DOHH2 (cell line): ENCODE measurements at regions not wholly inside any gene's neighbourhood (a gene's known extent, or its start where the extent isn't known, plus 50 kb on each side); places are given as distances from the start of the nearest gene placed in this dataset.

Source experiments
- H3F3A ChIP-seq: fragments of 200-600 bp; sonication (generic), shearing (Covaris generic); 2 replicates; pipeline ENCODE4 v1.6.0; 2016; ENCODE audit warnings: antibody characterized with exemption, mild to moderate bottlenecking; ENCODE audit not compliant: control insufficient read depth, insufficient read depth
- H3K27ac ChIP-seq: fragments of 200-600 bp; sonication (generic); 2 replicates; pipeline ENCODE4 v1.5.1; 2014; ENCODE audit warnings: low read depth, mild to moderate bottlenecking, low read length, moderate library complexity
- H3K27me3 ChIP-seq: fragments of 200-600 bp; sonication (generic); 2 replicates; pipeline ENCODE4 v1.6.1; 2014; ENCODE audit warnings: mild to moderate bottlenecking, low read length, mixed read lengths; ENCODE audit not compliant: control insufficient read depth
- H3K36me3 ChIP-seq: fragments of 200-600 bp; sonication (generic); 2 replicates; pipeline ENCODE4 v1.6.1; 2014; ENCODE audit warnings: mild to moderate bottlenecking, low read length, moderate library complexity, mixed read lengths; ENCODE audit not compliant: control insufficient read depth
- H3K4me1 ChIP-seq: fragments of 200-600 bp; sonication (generic); 2 replicates; pipeline ENCODE4 v1.6.1; 2014; ENCODE audit warnings: mild to moderate bottlenecking, low read length, mixed read lengths; ENCODE audit not compliant: control insufficient read depth
- H3K4me2 ChIP-seq: fragments of 200-600 bp; sonication (generic); 2 replicates; pipeline ENCODE4 v1.6.0; 2014; ENCODE audit warnings: mild to moderate bottlenecking, low read length, moderate library complexity
- H3K4me3 ChIP-seq: fragments of 200-600 bp; sonication (generic); 2 replicates; pipeline ENCODE4 v1.5.1; 2014; ENCODE audit warnings: mild to moderate bottlenecking, low read length, mixed read lengths
- H3K79me2 ChIP-seq: fragments of 200-600 bp; sonication (generic); 2 replicates; pipeline ENCODE4 v1.6.1; 2014; ENCODE audit warnings: mild to moderate bottlenecking, low read length, mixed read lengths; ENCODE audit not compliant: control insufficient read depth
- H3K9me2 ChIP-seq: fragments of 200-600 bp; sonication (generic); replicated peaks from 2 replicates; pipeline ENCODE4 v1.6.1; 2014; ENCODE audit warnings: mild to moderate bottlenecking, low read length, mixed read lengths; ENCODE audit not compliant: control insufficient read depth
- H3K9me3 ChIP-seq: fragments of 200-600 bp; sonication (generic); 2 replicates; pipeline ENCODE4 v1.6.1; 2014; ENCODE audit warnings: antibody characterized with exemption, low read length, mixed read lengths; ENCODE audit not compliant: control insufficient read depth, insufficient read depth
- H4K20me1 ChIP-seq: fragments of 200-600 bp; sonication (generic); 2 replicates; pipeline ENCODE4 v1.6.0; 2014; ENCODE audit warnings: low read depth, mild to moderate bottlenecking, antibody characterized with exemption, low read length, moderate library complexity; ENCODE audit not compliant: control insufficient read depth, insufficient read depth
- CTCF ChIP-seq: fragments of 200-600 bp; sonication (generic); IDR thresholded peaks from one replicate; pipeline ENCODE4 v1.5.1; 2014; ENCODE audit warnings: antibody characterized with exemption, mild to moderate bottlenecking, low read depth, low read length; ENCODE audit not compliant: poor library complexity, severe bottlenecking
- EZH2phosphoT487 ChIP-seq: fragments of 200-600 bp; sonication (generic); IDR thresholded peaks from 2 replicates; pipeline ENCODE4 v1.6.1; 2017; ENCODE audit warnings: borderline replicate concordance, mild to moderate bottlenecking, antibody characterized with exemption, low read length, moderate library complexity, mixed read lengths

- Histone ChIP-seq H4K20me1 (no peaks in the 10 kb centered on the region), H3K4me2 (no peak overlapping the region), H3F3A (no peaks in the 10 kb centered on the region), H3K9me2 (no peaks in the 10 kb centered on the region), H3K27ac (no peak overlapping the region), H3K36me3 (no peaks in the 10 kb centered on the region), H3K4me1 (no peaks in the 10 kb centered on the region), H3K79me2 (no peaks in the 10 kb centered on the region), H3K27me3 (no peaks in the 10 kb centered on the region), H3K9me3 (no peaks in the 10 kb centered on the region), H3K4me3 (no peak overlapping the region)
- no peak for TF ChIP-seq CTCF
These were observed 268.1 kb downstream of the LAS1L start for GRCh38 chrX:65266482-65266881.

- Histone ChIP-seq H3K36me3 (no peaks in the 10 kb centered on the region), H3K27me3 (no peaks in the 10 kb centered on the region), H4K20me1 (no peaks in the 10 kb centered on the region), H3K4me2 (no peak overlapping the region), H3K4me1 (no peaks in the 10 kb centered on the region), H3F3A (no peaks in the 10 kb centered on the region), H3K27ac (no peak overlapping the region), H3K9me3 (no peaks in the 10 kb centered on the region), H3K4me3 (no peak overlapping the region), H3K9me2 (no peaks in the 10 kb centered on the region), H3K79me2 (no peaks in the 10 kb centered on the region)
- no peak for TF ChIP-seq CTCF
- TF ChIP-seq EZH2phosphoT487, result no peak
These were observed 277.6 kb upstream of the ZC4H2 start for GRCh38 chrX:65253817-65254216.

- H3K36me3 ChIP-seq, result no peaks in the 10 kb centered on the region
- no peaks in the 10 kb centered on the region for H3K4me1 ChIP-seq
- H3K27me3 ChIP-seq, result no peaks in the 10 kb centered on the region
- no peaks in the 10 kb centered on the region for H3F3A ChIP-seq
- no peak for TF ChIP-seq EZH2phosphoT487
- no peak for TF ChIP-seq CTCF
- H3K4me2 ChIP-seq, result no peak overlapping the region
- no peak overlapping the region for H3K4me3 ChIP-seq
- no peaks in the 10 kb centered on the region for H3K79me2 ChIP-seq
- no peaks in the 10 kb centered on the region for H3K9me2 ChIP-seq
- H4K20me1 ChIP-seq, result no peaks in the 10 kb centered on the region
- H3K9me3 ChIP-seq, result no peaks in the 10 kb centered on the region
- no peak overlapping the region for H3K27ac ChIP-seq
These were observed 264.9 kb upstream of the ZC4H2 start for GRCh38 chrX:65241059-65241721.

GRCh38 chrX:65203545-65203944 lies 227.3 kb upstream of the ZC4H2 start:
- H3K79me2 ChIP-seq, result no peaks in the 10 kb centered on the region
- no peak for TF ChIP-seq EZH2phosphoT487
- H3K9me2 ChIP-seq, result no peaks in the 10 kb centered on the region
- H3K4me3 ChIP-seq, result no peak overlapping the region
- no peaks in the 10 kb centered on the region for H3F3A ChIP-seq
- H3K36me3 ChIP-seq, result no peaks in the 10 kb centered on the region
- no peaks in the 10 kb centered on the region for H3K9me3 ChIP-seq
- H3K4me2 ChIP-seq, result no peak overlapping the region
- no peaks in the 10 kb centered on the region for H3K4me1 ChIP-seq
- H3K27me3 ChIP-seq, result no peaks in the 10 kb centered on the region
- no peaks in the 10 kb centered on the region for H4K20me1 ChIP-seq
- no peak overlapping the region for H3K27ac ChIP-seq
